GM19043 (cell line): ENCODE measurements at regions not wholly inside any gene's neighbourhood (a gene's known extent, or its start where the extent isn't known, plus 50 kb on each side); places are given as distances from the start of the nearest gene placed in this dataset.

ENCODE experiments used
- ATAC-seq: cut with Tn5 transposase; IDR thresholded peaks from one replicate; pipeline ENCODE4 v1.9.1; 2021; ENCODE audit warnings: low read depth; ENCODE audit not compliant: unreplicated experiment

- ATAC-seq, result no peak
Observed at GRCh38 chr6:137357263-137357947, 136.8 kb downstream of the OLIG3 start.

DNA sequence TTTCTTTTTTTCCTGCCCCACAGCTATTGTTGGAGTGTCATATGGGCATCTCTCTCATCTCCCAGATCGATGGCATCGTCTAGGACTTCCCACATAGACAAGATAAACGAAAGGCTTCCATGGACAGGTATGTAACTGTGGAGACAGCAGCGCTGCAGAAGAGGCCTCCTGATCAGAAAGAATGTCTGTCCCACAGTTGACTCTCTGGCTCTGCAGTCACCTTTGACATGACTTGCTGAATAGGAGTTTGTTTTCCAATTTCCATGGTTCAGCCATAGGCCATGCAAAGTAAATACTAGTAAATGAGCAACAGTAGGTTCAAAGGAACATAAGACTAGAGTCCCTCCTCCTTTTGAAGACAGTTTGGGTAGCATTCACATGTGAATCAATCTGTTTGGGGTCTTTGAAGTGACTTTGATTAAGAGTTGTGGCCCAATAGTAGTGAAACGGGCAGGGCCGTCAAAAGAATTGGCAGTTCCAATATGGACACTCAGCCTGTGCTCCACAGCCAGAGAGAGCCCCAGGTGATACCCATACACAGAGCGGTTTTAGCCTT is 134.7 kb upstream of the IFNGR1 start:
- no peak for ATAC-seq

GRCh38 chr6:137353346-137353745 is 134.2 kb upstream of the IFNGR1 start:
- no peak for ATAC-seq

DNA sequence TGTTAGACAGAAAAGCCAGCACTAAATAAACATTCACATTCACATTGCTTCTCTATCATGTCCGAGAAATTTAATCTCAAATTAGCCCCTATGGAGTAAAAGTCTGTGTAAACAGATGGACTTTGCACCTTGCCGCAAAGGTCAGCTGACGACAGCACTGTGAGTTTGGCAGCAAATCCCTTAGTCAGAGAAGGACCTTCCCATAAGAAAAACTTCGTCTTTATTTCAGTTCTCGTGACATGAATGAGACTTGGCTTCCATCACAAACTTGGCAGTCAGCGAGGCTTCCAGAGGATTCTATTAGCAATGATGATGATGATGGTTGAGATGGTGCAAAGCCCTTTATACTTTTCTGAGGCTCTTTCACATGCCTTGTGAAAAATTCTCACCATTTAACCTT is 133.7 kb upstream of the IFNGR1 start:
- no peak for ATAC-seq

DNA sequence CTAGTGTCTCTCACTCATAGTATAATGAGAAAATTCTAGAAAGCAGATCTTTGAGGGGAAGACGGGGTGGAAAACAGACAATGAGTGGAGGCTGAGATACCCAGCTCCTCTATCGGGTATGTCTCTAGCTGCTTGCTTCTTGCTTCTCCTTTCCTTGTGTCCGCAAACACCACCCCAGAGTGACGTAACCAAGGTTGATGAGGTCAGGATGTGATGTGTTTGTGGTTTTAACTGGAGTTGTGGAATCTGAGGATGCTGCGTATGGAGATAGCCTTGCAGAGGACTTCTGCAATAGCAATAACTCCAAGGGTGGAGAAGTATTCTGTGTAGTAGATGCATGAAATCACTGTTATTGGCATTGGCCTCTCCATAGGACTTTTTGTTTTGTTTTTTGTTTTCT is 132.7 kb upstream of the IFNGR1 start:
- no peak for ATAC-seq

DNA sequence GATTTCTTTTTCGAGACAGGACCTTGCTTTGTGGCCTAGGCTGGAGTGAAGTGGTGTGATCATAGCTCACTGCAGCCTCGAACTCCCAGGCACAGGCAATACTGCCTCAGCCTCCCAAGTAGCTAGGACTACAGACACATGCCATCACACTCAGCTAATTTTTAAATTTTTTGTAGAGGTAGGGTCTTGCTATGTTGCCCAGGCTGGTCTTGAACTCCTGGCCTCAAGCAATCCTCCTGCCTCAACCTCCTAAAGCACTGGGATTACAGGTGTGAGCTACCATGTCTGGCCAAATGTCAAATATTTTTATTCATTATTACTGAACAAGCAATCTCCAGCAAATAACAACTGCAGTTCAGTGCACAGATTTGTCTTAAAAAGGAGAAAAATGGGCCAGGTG is 131.7 kb upstream of the IFNGR1 start:
- no peak for ATAC-seq

- no peak for ATAC-seq
Observed at GRCh38 chr6:137349856-137350830, 131.0 kb upstream of the IFNGR1 start.

- no peak for ATAC-seq
Observed at GRCh38 chr6:137348777-137349176, 129.6 kb upstream of the IFNGR1 start.

- ATAC-seq, result no peak
Observed at GRCh38 chr6:137343241-137343640, 124.1 kb upstream of the IFNGR1 start.

- ATAC-seq, result no peak
Observed at GRCh38 chr6:137342607-137343190, 123.5 kb upstream of the IFNGR1 start.

DNA sequence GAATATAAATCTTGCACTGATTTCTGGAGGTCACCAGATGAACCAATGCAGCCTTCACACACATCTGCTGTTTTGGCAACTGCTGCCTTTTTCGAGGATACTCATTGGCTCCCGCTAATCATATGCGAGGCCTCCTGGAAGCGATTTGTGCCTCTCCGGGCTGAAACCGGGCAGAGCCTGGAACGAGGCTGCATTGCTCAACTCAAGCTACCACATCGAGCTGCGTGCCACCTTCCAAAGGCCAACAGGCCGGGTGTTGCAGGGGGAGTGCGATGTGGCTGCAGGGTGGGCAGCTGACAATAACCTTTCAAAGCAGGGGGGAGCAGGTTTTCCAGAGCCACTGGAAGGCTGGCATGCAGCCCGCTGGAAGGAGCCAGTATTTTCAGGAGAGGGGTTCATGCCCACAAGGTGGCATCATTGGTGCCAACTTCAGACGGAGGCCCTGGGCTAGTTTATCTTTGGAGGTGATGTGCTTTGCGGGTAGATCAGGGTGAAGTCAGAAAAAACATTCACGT is 122.6 kb upstream of the IFNGR1 start:
- ATAC-seq, result no peak

DNA sequence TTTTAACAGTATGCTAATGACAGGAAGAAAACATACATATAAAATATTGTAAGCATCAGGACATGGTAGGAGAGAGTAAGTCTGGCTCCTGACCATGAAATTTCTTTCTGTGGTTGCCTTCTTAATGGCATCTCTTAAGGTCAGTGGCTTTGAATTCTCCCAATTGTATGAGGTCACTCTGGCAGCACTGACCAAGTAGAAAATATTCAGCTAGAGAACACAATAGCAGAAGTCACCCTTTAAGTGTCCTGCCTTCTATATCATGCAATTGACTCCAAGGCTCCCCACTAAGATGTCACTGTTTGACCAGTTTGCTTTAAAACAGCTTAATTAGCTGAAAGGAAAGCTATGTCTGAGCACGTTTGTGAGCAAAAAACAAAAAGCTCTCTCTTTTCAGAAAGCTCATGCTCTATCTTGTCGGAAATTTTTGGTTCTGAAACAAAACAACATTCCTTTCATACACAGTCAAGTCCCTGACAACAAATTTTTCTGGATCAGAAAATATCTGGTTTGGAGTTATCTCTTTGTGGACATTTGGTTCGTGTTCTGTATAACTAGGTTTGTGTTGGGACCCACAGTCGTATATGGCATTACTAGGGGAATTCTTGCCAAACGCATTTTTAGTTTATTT is 120.9 kb upstream of the IFNGR1 start:
- ATAC-seq, result no peak

DNA sequence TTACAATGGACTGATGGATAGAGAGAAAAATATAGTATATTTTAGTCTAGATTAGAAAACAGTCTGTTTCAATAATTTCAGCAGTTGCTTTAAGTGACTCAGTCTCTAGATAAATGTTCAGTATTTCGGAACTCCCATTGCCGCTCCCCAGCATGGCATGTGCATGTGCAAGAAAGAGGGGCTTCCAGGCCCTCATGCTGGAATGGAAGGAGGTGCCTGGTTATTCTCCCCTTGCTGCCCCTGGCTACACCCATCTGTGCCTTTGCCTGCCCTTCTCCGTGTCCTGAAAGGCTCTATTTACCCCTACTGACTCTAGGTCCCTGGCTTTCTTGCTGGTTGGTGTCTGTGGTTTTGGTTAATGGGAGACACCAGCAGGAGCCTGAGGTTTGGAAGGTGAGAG is 115.7 kb upstream of the IFNGR1 start:
- no peak for ATAC-seq

- ATAC-seq, result no peak
Observed at GRCh38 chr6:137334094-137334493, 114.9 kb upstream of the IFNGR1 start.

DNA sequence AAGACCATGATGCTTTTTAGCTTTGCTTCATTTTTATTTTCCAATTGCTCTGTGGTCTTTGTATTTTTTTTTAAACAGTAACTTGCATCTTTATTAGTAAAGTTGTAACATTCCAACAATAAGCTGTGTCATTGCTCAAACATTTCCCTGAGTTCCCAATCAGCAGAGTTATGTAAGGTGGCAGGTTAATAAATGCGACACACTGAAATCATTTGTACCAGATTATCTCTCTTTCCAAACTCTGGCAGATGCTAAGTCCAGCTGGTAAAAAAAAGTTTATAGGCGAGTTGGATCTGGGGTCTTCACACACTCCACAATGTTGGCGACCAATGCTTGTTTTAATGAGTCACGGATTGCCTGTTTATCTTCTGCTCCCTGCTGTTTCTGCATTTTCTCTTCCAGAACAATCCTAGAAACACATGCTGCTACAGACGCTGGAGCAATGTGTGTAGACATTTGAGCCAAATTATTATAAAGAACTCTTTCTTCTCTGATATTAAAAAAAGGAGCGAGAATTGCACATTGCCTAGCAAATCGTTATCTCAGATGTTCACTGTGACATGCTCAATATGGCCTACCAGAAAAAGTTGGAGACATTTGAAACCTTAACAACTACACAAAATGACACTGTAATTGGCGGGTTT is 113.6 kb upstream of the IFNGR1 start:
- no peak for ATAC-seq

DNA sequence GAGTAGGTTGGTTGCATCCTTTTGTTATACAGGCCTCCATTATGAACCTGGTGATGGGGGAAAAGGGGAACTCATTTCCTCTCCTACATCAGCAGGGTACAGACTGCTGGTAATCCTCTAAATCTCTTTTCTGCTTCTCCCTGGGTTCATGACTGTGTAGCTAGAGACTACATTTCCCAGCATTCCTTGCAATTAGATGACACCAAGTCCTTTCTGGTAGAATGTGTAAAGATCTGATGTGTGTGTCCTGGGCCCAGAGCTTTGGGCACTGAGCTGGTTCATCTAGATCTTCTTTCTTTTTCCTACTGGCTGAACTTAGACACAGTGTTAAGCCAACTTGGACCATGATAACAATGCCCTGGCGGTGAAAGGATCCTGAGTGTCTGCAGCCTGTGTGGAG is 104.7 kb upstream of the IFNGR1 start:
- ATAC-seq, result no peak

GRCh38 chr6:137320271-137320670 is 101.1 kb upstream of the IFNGR1 start:
- ATAC-seq, result no peak

GRCh38 chr6:137316626-137317025 is 97.4 kb upstream of the IFNGR1 start:
- ATAC-seq, result no peak

DNA sequence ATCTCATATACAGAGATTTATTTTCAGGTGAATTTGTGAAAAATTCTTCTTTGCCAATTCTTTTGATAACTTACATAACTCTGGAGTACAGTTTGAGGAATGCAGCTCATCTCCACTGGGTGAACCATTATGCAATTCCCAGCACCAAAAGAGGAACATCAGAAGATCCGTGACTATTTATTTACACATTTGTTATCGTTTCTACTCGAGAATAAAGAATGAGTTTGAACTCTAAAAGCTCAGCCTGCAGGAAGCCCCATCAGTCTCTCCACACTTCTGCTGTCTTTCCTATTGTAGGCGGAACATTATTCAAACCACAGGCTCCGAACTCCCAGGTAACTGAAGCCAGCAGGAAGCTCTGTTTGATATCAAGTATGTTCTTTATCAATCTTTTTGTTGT is 95.9 kb upstream of the IFNGR1 start:
- no peak for ATAC-seq
